MM.1S (cell line): ENCODE measurements at regions not wholly inside any gene's neighbourhood (a gene's known extent, or its start where the extent isn't known, plus 50 kb on each side); places are given as distances from the start of the nearest gene placed in this dataset.

Experiments
- DNase-seq: peaks from one replicate; pipeline ENCODE4 v3.0.0-alpha.2; 2015
- H2AFZ ChIP-seq: fragments of 300-600 bp; sonication (generic); 2 replicates; pipeline ENCODE4 v1.6.0; 2016; ENCODE audit warnings: antibody characterized with exemption, low read length
- H3F3A ChIP-seq: fragments of 300-600 bp; sonication (generic); 2 replicates; pipeline ENCODE4 v1.6.1; 2016; ENCODE audit warnings: mild to moderate bottlenecking, antibody characterized with exemption, low read length, moderate library complexity, mixed read lengths; ENCODE audit not compliant: insufficient read depth
- H3K27ac ChIP-seq: fragments of 300-600 bp; sonication (generic); 2 replicates; pipeline ENCODE4 v1.5.1; 2016; ENCODE audit warnings: mild to moderate bottlenecking, low read length
- H3K27me3 ChIP-seq: fragments of 300-600 bp; sonication (generic); replicated peaks from 2 replicates; pipeline ENCODE4 v1.6.0; 2016; ENCODE audit warnings: low read length; ENCODE audit not compliant: insufficient read depth
- H3K36me3 ChIP-seq: fragments of 300-600 bp; sonication (generic); replicated peaks from 2 replicates; pipeline ENCODE4 v1.6.1; 2016; ENCODE audit warnings: mild to moderate bottlenecking, low read length, mixed read lengths; ENCODE audit not compliant: insufficient read depth
- H3K4me1 ChIP-seq: fragments of 300-600 bp; sonication (generic); 2 replicates; pipeline ENCODE4 v1.6.1; 2016; ENCODE audit warnings: low read length, mixed read lengths
- H3K4me2 ChIP-seq: fragments of 300-600 bp; sonication (generic); 2 replicates; pipeline ENCODE4 v1.6.0; 2016; ENCODE audit warnings: low read depth, low read length
- H3K4me3 ChIP-seq: fragments of 300-600 bp; sonication (generic); 2 replicates; pipeline ENCODE4 v1.5.1; 2016; ENCODE audit warnings: low read length, mixed read lengths
- H3K79me2 ChIP-seq: fragments of 300-600 bp; sonication (generic); 2 replicates; pipeline ENCODE4 v1.6.1; 2016; ENCODE audit warnings: mixed run types, low read length, mixed read lengths
- H3K9ac ChIP-seq: fragments of 300-600 bp; sonication (generic); 2 replicates; pipeline ENCODE4 v1.6.1; 2016; ENCODE audit warnings: low read length, mixed read lengths
- H3K9me2 ChIP-seq: fragments of 300-600 bp; sonication (generic); replicated peaks from 2 replicates; pipeline ENCODE4 v1.6.1; 2016; ENCODE audit warnings: mild to moderate bottlenecking, low read length, mixed read lengths; ENCODE audit not compliant: insufficient read depth
- H3K9me3 ChIP-seq: fragments of 300-600 bp; sonication (generic); replicated peaks from 2 replicates; pipeline ENCODE4 v1.6.1; 2016; ENCODE audit warnings: mild to moderate bottlenecking, low read length, mixed read lengths; ENCODE audit not compliant: insufficient read depth
- H4K20me1 ChIP-seq: fragments of 300-600 bp; sonication (generic); 2 replicates; pipeline ENCODE4 v1.6.1; 2016; ENCODE audit warnings: mild to moderate bottlenecking, low read length, moderate library complexity, mixed read lengths; ENCODE audit not compliant: insufficient read depth
- EZH2 ChIP-seq: fragments of 300-600 bp; sonication (generic); optimal IDR thresholded peaks from 2 replicates; pipeline ENCODE3; 2017; ENCODE audit warnings: low read depth, mild to moderate bottlenecking, antibody characterized with exemption, low read length, mixed read lengths
- EZH2phosphoT487 ChIP-seq: fragments of 300-600 bp; sonication (generic); IDR thresholded peaks from 2 replicates; pipeline ENCODE4 v1.6.1; 2018; ENCODE audit warnings: antibody characterized with exemption, low read length
- TF ChIP-seq, protein P1 (sequence below): fragments of 300-600 bp; sonication (generic); IDR thresholded peaks from 2 replicates; pipeline ENCODE4 v1.5.1; 2016; ENCODE audit warnings: antibody characterized with exemption, low read length, mixed read lengths

- no peak for DNase-seq
- Histone ChIP-seq H3K9me2 (no peaks in the 10 kb centered on the region), H3K4me2 (no peak overlapping the region), H3K27me3 (no peaks in the 10 kb centered on the region), H2AFZ (no peak overlapping the region), H3F3A (no peaks in the 10 kb centered on the region), H3K9ac (no peak overlapping the region), H3K27ac (no peak overlapping the region), H3K4me1 (no peaks in the 10 kb centered on the region), H3K4me3 (no peak overlapping the region), H3K9me3 (no peaks in the 10 kb centered on the region), H4K20me1 (no peaks in the 10 kb centered on the region), H3K36me3 (no peaks in the 10 kb centered on the region), H3K79me2 (no peaks in the 10 kb centered on the region)
- TF ChIP-seq, protein P1, sequence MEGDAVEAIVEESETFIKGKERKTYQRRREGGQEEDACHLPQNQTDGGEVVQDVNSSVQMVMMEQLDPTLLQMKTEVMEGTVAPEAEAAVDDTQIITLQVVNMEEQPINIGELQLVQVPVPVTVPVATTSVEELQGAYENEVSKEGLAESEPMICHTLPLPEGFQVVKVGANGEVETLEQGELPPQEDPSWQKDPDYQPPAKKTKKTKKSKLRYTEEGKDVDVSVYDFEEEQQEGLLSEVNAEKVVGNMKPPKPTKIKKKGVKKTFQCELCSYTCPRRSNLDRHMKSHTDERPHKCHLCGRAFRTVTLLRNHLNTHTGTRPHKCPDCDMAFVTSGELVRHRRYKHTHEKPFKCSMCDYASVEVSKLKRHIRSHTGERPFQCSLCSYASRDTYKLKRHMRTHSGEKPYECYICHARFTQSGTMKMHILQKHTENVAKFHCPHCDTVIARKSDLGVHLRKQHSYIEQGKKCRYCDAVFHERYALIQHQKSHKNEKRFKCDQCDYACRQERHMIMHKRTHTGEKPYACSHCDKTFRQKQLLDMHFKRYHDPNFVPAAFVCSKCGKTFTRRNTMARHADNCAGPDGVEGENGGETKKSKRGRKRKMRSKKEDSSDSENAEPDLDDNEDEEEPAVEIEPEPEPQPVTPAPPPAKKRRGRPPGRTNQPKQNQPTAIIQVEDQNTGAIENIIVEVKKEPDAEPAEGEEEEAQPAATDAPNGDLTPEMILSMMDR, result no peak
Measured at GRCh38 chr10:112095731-112096130, 87.8 kb downstream of the GPAM start.

DNA sequence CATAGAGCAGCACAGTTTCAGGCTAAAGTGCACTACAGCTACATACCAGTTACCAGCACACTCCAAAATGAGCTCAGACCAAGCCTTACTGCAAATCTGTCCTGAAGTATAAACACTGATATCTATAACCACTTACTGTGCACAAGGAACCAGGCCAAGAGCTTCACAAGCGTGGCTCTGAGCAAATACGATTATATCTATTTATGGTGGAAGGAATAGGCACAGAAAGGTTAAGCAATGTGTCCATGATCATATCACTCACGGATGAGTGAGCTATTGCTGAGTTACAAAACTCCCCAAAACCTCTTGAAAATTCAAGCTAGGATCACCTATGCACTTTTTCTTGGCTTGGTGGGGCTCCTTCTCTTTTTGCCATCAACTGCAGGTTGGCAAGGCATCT is 84.9 kb downstream of the GPAM start:
- H2AFZ ChIP-seq, result no peak overlapping the region
- no peaks in the 10 kb centered on the region for H3K27me3 ChIP-seq
- no peaks in the 10 kb centered on the region for H4K20me1 ChIP-seq
- H3K4me1 ChIP-seq, result no peaks in the 10 kb centered on the region
- no peaks in the 10 kb centered on the region for H3K9me2 ChIP-seq
- H3K4me2 ChIP-seq, result no peak overlapping the region
- TF ChIP-seq EZH2 (no peak), EZH2phosphoT487 (no peak)
- TF ChIP-seq, protein P1, result no peak
- no peaks in the 10 kb centered on the region for H3F3A ChIP-seq
- no peak overlapping the region for H3K27ac ChIP-seq
- no peak overlapping the region for H3K4me3 ChIP-seq
- H3K36me3 ChIP-seq, result no peaks in the 10 kb centered on the region
- H3K9ac ChIP-seq, result no peak overlapping the region
- DNase-seq, result no peak
- H3K79me2 ChIP-seq, result no peaks in the 10 kb centered on the region
- H3K9me3 ChIP-seq, result no peaks in the 10 kb centered on the region
